Middle frontal gyrus (tissue), 1 donor: ENCODE measurements at regions not wholly inside any gene's neighbourhood (a gene's known extent, or its start where the extent isn't known, plus 50 kb on each side); places are given as distances from the start of the nearest gene placed in this dataset.

Experiments
- DNase-seq: peaks from one replicate; pipeline ENCODE4 v3.0.0-alpha.2; 2015; ENCODE audit warnings: low spot score; ENCODE audit errors: extremely low spot score

DNA sequence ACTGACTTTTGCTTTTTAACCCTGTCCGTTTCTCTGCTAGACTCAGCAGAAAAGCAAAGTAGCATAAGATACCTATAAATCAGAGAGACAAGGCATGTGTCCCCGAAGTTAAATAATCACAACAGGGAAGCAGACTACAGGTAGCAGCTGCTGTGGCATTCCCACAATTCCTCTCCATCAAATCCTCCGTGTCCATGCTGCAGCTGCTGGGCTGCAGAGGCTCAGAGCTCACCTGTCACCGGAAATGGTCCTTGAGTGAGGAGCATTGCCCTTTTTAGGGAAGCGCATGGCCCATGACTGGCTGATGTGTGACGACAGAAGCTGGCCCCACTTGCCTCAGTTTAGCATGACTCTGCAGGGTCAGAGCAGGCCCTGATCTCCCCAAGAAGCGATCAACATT, 125.0 kb downstream of the MSX2 start:
- DNase-seq: no peak

DNA sequence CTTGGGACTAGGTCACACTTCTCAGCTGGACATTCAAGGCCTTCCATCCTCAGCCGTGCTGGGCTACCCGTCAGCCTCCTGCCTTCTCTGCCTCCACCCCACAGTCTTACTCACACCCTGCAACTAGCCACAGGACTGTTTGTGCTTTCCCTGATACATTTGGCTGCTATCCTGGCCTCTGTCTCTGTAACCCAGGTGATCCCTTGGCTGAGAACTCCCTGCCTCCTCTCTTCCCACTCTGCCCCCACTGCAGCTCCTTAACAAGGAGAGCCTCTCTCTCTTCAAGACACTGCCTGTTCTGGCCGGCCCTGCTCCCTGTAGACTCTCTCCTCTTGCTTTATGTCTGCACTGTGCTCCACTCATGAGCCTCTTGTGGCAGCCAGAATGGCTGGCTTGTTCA, 120.6 kb downstream of the MSX2 start:
- no peak for DNase-seq

DNA sequence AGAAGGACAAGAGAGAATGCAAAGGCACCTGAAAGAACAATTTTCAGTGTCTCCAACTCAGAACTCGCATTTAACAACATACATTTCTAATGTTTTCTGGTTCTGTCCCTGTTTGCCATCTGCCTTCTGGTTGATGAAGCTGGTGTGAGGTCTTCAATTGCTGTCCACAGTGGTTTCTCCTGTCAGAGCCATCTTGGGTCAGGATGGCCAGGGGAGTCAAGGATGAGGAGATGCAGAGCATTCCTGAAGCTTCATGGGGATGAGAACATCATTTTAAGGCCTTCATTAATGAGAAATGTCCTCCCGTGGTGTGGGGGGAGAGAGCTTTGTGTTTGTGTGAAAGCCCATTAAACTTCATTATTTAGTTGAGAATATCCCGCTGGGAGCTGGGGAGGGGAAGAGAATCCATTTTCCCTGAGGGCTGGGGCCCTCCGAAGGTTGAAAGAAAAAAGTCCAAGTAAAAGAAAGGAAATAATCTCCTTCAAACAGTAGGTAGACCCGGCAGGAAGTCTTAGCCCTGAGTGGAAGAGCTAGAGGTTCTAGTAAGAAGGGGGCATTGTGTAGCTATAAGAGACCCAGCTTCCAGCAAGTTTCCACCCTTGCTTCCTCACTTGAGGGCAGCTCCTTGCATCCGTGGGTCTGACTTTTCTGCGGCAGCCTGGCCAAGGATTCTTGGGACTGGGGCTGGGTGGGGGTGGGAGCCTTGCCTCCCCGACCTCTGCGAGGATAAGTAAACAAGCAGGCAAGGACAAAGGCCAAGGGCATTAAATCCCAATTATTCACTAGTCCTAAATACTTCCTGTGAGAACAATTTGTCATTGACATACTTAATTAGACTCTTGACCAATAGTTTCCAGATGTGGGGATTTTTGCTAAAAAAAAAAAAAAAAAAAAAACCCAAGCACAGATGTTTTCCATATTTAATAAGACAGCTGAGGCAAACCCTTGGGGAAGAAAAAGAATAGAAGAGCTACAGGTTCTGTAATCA, 119.2 kb downstream of the MSX2 start:
- no peak for DNase-seq

DNA sequence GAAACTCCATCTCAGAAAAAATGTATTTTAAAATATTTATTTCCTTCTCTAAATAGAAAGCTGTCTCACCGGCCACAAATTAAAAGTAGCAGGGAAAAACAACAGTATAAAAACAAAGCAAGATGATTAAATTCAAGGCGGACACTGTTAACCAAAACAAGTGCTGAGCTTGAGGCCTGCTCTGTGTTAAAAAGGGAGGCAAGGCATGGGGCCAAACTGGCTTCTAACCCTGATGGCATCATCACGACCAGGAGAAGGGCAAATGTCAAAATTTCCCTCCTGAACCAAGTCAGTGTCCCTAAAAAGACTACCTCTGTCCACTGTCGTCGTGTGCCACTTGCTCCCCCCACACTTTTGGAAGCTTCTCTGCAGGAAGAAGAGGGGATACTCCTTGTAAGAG, 116.1 kb downstream of the MSX2 start:
- no peak for DNase-seq

DNA sequence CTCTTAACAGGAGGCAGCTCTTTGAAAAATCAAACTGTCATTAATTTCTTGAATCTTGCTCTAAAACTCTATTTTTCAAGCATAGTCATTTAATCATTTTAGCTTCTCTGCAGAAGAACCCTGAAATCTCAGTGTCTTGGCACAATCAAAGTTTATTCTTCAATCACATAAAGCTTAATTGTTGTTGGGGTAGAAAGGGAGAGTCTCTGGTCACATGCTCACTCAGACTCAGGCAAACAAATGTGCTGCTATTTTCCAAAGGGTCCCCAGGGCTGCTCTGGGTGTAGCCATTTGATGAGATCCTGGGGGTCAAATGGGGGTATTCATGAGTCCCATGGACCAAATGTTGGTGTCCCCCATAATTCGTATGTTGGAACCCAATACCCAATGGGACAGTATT, 114.8 kb downstream of the MSX2 start:
- DNase-seq: no peak

DNA sequence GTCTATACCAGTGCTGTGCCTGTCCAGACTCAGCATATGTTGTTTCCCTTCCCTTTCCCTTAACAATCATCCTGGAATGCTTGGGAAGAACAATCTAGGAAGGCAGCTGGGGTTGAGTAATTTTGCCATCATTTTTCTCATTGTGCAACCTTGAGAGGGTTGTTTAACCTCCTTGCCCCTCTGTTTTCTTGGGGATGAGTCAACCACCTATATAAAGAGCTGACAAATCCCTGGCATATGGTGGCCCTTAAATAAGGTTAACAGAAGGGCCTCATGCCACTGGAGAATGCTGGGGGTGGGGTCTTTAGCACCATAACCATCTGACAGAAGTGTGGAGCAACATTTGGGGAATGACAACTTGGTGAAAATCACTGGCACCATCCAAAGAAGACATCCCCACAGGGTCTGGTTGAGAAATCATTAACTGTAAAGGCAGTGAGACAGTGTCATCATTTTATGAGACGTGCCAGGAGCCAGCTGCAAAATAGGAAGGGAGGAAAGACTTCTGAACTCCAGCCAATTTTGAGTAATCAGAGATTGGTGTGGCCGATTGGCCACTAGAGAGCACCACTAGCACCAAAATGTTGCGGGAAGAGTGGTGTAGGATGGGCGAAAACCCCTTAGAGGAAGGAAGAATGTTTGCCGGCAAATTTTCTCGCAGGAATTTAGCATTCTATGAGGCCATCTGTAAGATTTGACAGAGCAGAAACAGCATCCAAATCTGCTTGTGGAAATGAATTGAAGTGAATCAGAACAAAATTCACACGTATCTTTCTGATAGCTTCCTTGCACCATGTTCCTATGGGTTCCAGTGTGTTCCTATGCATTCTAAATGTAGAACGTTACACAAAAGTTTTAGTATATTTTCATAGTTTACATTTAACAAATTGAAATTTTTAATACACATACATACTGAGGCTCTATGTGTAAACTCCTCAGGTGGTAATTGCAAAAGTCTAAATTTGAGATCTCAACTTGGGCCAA, 113.8 kb downstream of the MSX2 start:
- DNase-seq: no peak

DNA sequence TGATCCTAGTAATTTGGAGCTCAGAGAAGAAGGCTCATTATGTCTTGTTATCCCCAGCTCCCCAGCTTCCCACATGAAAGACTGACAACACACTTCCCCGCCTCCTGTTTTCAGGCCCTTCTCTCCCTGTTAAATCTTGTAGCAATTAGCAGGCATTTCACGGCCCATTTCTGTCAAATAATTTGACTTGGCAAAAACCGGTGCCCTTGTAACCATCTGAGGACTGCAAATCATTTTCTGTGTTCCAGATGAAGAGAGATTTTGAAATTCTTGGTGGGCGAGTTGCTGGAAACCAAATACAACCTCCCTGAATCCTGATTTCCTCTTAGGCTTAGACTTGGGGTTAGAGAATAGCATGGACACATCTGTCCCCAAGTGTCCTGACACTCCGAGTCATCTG, 109.7 kb downstream of the MSX2 start:
- no peak for DNase-seq

DNA sequence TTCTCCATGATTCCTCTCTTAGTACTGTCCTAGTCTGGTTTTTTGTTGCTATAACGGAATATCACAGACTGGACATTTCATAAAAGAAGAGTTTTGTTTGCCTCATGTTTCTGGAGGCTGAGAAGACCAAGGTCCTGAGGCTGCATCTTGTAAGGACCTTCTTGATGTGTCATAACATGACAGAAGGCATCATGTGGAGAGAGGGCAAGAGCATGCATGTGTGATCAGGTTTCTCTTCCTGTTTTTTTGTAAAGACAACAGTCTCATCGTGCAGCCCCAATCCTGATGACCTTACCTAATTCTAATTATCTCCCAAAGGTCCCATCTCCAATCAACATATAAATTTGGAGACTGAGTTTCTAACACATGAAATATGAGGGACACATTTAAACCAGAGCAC, 108.4 kb downstream of the MSX2 start:
- DNase-seq: no peak

DNA sequence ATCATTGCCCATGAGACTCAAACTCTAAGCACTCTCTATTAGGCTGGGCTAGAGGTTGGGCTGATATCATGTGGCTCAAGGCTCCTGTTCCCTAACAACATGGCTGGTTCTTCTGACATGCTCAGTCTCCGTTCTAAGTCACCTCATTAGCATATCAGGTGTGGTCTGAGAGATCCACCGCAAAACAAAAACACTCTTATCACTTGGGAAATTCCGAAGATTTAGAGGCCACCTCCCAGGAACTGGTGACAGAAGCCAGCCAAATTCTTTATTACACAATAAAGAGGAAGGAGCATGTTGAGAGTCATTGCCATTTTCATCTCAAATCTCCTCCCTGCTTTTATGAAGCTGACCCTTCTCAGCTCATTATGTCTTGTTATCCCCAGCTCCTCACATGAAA, 107.6 kb downstream of the MSX2 start:
- DNase-seq: no peak

DNA sequence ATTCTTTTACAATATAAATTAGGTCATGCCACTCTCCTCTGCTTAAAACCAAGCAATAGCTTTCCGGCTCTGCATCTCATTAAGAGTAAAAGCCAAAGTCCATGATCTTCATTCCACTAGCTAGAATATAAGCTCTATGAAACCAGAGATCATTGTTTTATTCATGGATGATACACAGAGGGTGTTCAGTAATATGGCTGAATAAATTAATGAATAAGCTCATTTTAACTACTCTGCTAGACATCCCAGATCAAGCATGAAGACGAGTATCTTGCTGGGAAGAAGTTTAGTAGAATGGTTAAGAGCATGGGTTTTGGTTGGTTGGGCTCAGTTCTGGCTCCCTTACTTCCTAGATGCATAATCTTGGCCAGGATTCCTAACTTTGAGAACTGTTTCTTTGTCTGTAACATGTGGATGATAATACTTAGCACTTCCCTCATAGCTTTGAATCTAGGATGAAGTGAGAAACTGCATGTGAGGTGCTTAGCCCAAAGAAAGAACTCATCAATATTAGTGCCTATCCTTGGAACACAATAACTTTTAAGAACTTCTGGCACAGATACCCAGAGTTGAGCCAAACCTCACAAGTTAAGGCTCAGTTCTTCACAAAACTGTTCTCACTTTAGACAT, 106.8 kb downstream of the MSX2 start:
- no peak for DNase-seq

DNA sequence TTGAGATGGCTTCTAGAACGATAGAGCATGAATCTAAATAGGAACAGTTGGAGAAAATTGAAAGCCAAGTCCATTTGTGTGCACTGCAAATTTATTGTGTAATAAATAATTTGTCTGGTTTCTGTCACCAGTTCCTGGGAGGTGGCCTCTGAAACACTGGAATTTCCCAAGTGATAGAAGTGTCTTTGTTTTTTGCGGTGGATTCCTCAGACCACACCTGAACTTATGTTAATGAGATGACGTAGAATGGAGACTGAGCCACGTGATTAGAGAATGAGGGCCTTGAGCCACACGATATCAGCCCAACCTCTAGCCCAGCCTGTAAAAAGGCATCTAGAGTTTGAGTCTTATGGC, 105.1 kb downstream of the MSX2 start:
- no peak for DNase-seq

DNA sequence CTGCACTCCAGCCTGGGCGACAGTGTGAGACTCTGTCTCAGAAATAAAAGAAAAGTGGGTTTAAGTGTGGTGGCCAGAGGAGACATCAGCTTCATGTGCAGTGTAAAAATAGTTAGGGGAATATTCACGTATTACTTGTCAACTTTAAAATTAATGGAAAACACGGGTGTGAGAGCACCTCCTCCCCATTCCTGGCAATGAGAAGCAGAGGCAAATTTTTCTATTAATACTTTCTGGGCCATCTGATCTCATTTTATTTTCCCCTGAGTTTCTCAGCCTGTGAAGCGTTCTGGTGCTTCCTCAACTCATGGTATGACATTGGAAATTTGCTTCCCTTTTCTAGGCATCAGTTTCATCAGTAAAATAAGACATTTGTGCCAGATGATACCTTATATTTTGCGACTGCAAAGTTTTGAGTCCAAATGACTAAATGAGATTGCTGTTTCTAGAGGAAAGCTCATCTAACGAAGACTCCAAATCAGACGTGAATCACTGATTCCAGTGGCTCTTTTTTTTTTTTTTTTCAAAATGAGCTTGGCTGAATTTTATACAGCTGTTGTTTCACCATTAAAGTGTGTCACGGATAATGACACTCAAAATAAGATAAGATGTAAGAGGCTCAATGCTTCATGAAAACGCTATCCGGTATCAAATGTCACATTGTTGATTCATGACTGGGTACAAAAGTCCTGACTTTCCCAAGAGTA, 104.6 kb downstream of the MSX2 start:
- DNase-seq: no peak

DNA sequence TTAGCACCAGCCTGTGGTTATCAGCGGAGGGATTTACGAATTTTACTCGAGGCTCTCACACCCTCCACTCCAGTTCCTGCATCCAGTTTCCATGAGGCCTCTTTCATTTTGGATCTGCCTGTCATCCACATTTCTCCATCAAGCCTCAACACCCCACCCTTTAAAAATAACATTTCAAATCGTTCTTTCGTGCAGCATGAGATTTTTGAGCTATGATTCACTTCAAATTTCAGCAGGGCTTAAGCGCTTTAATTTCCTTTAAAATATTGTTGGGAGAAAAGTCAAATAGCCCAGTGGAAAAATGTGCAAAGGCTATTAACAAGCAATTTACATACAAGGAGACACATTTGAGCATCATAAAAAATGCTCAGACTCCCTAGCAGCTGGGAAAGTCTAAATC, 103.2 kb downstream of the MSX2 start:
- no peak for DNase-seq

DNA sequence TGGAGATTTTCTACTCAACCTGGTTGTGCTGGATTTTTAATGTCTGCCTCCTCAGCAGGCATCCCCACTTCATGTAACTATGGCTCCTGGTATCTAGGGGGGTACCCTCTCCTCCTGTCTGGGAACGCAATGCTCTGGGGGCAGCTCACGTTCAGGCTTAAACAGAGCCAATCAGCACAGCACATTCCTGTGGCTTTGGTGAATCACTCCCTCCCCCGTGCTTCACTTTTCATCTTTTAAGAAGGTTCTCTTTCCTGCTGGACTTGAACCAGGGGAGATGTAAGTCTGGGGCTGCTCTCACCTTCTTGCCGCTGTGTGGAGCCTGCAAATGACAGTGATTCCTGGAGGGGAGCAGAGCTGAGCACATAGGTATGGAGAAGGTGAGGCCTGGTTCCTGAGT, 101.2 kb downstream of the MSX2 start:
- DNase-seq: no peak

DNA sequence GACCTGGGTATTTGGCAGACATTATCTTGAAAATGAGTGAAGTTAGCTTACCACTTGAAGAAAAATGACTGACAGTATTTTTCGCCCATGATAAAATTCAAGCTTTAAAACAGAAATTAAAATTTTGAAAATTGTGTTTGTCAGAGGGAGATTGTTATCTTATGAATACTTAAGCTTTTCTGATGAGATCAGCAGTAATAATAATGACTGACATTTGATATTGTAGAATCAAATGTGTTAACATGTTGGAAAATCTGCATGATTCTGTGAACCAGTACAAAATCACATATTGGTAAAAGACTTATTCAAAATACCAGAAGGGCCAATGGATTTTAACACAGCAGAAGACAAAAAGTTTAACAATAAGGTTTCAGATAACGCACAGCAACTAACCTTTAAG, 94.0 kb downstream of the MSX2 start:
- no peak for DNase-seq

DNA sequence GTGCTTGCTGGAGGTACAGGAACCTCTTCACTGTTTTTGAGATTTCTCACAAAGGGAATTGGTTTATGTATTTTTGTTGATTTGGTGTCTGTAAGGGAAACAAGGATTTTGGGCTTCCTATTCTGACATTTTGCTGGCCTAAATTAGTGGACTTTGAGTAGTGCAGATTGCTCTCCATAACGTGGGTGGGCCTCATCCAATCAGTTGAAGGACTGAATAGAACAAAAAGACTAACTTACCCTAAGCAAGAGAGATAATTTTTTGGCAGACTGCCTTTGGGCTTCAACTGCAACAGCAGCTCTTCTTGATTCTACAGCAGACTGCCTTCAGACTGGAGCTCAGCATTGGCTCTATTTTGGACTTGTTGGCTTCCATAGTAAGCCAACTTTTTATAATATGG, 93.2 kb downstream of the MSX2 start:
- no peak for DNase-seq

DNA sequence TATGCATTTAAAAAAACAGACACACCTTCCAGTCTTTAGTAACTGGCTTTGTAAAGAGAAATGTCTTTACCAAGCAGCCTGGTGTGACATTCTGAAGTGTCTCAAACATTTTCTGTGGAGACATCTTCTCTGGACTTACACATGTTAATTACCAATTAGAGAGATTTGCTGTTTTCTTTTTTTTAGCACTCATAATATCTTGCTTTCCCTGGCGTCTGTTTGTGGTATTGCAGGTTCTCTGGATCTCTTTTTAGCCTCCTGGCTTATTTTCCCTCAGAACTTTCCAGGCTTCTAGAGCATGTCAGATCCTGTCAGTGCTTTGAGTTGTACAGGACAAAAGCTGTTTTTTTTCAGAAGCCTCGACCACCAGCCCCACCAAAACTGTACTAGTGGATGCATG, 92.5 kb downstream of the MSX2 start:
- no peak for DNase-seq

DNA sequence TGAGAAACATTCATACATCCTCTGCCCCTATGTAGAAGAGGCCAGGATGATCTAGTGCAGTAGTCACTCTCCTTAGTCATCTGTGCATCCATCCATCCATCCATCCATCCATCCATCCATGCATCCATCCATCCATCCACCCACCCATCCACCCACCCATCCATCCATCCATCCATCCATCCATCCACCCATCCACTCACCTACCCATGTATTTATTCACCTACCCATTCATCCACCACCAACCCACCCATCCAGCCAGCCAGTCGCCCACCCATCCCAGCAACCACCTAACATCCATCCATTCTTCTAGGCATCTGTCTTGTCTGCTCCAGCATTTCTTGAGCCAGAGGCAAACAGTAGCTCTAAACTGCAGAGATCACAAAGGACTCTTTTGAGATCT, 87.1 kb downstream of the MSX2 start:
- DNase-seq: no peak

DNA sequence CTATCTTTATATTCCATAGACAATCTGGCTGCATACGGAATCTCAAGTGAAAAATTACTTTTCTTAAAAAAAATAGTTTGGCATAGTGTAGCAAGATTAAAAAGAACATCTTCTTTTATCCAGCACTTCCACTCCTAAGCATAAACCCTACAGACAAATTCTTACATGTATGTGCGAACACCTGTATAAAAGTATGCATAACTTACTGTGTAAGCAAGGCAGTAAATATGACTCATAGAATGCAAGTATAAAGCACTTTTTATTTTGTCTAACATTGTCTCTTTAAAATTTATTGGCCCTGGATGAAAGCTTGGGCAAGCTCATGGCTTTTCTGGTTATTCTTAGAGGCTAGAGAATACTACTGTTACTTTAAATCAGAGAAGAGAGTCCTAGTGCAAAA, 86.4 kb downstream of the MSX2 start:
- DNase-seq: no peak

DNA sequence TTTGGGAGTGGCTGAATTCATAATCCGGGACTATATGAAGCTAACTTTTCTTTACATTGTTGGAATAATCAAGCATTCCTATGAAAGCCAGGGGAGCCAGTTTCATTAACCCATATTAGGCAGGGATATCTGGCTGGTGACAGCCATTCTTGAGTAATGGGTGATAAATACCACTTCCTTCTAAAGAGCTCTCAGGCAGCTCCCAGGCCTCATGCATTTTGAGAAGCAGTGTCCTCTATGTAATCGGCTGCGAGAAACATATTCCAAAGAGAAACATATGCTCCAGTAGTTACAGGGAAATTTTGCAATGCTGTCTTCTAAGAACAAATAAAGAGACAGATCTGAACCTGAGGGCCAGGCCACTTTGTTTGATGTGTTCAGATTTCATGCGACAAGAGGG, 83.1 kb downstream of the MSX2 start:
- no peak for DNase-seq

DNA sequence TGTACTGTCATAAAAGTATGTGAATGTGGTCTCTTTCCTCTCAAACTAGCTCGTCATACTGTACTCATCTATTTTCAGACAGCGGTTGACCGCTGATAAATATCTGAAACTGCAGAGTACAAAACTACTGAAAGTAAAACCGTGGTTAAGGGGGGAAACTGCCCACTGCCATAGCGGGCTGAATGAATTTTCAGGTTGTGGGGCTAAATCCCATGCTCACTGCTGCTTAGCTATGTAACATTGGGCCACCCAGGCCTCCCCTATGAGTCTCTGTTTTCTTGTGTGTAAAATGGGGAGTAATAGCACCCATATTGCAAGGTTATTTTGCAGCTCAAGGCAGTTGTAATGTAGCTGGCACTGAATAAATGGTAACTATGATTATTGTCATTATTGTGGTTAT, 82.3 kb downstream of the MSX2 start:
- DNase-seq: no peak
